Spleen (tissue), 11 donors: ENCODE measurements at regions not wholly inside any gene's neighbourhood (a gene's known extent, or its start where the extent isn't known, plus 50 kb on each side); places are given as distances from the start of the nearest gene placed in this dataset.

Experiments used
- DNase-seq: peaks from one replicate; pipeline ENCODE4 v3.0.0-alpha.2; 2020
- H3K27ac ChIP-seq, 8 donors: fragments of 200-600 bp; sonication (generic) in 7 of 8; 1 replicate in 4 of 8; 2 replicates in 4 of 8; pipeline versions ENCODE4 v1.5.0 to v1.8.0; 2016 to 2021; ENCODE audit warnings: inconsistent platforms in 4 of 8, mild to moderate bottlenecking in 4 of 8, moderate library complexity in 1 of 8
- H3K27me3 ChIP-seq, 7 donors: fragments of 200-600 bp; sonication (generic) in 6 of 7; replicated peaks in 1 of 7; 1 replicate in 4 of 7; 2 replicates in 3 of 7; pipeline versions ENCODE4 v1.5.0 to v1.8.0; 2016 to 2021; ENCODE audit warnings: inconsistent platforms in 3 of 7, mild to moderate bottlenecking in 1 of 7
- H3K36me3 ChIP-seq, 6 donors: fragments of 200-600 bp; sonication (generic) in 5 of 6; 1 replicate in 4 of 6; 2 replicates in 2 of 6; pipeline versions ENCODE4 v1.5.0 to v1.8.0; 2016 to 2021; ENCODE audit warnings: inconsistent platforms in 2 of 6
- H3K4me1 ChIP-seq, 6 donors: fragments of 200-600 bp; sonication (generic) in 5 of 6; 1 replicate in 3 of 6; 2 replicates in 3 of 6; pipeline versions ENCODE4 v1.5.0 to v1.8.0; 2016 to 2021; ENCODE audit warnings: inconsistent platforms in 3 of 6
- H3K4me3 ChIP-seq, 8 donors: fragments of 200-600 bp; sonication (generic) in 7 of 8; 1 replicate in 4 of 8; 2 replicates in 4 of 8; pipeline versions ENCODE4 v1.5.0 to v1.8.0; 2016 to 2021; ENCODE audit warnings: inconsistent platforms in 4 of 8, mild to moderate bottlenecking in 4 of 8, moderate library complexity in 2 of 8
- H3K9me3 ChIP-seq, 8 donors: fragments of 200-600 bp; sonication (generic) in 7 of 8; 1 replicate in 4 of 8; 2 replicates in 4 of 8; pipeline versions ENCODE4 v1.5.0 to v1.8.0; 2016 to 2021; ENCODE audit warnings: inconsistent platforms in 4 of 8
- POLR2A ChIP-seq, 3 donors: fragments of 450-650 bp; IDR thresholded peaks; one replicate each; pipeline ENCODE4 v1.5.1; 2017; ENCODE audit warnings: antibody characterized with exemption in 3 of 3, mild to moderate bottlenecking in 1 of 3
- POLR2AphosphoS5 ChIP-seq, 3 donors: sonication (generic); formaldehyde crosslinking; IDR thresholded peaks; one replicate each; pipeline ENCODE4 v1.5.1; 2017; ENCODE audit warnings: antibody characterized with exemption in 3 of 3
- WGBS, 5 donors: extraction: QIAGEN DNeasy Blood & Tissue Kit in 3 of 5; methylation state at CpG; one replicate each; pipeline versions ENCODE4 v1.1.5 to v1.1.7; 2013 to 2018; 5-methylcytosine and 5-hydroxymethylcytosine counted together
- intact Hi-C: fragments of 100-400 bp; cut with DNase I; formaldehyde crosslinking; loops from one replicate; pipeline ENCODE4 v1.15.0; 2023; ENCODE audit warnings: low total_unique reads
- TF ChIP-seq, protein P1 (sequence below), 11 experiments: fragments of 200-600 bp in 7 of 11; fragments of 450-650 bp in 4 of 11; sonication (generic) in 4 of 11; IDR thresholded peaks in 8 of 11; conservative IDR thresholded peaks in 3 of 11; 1 replicate in 7 of 11; 2 replicates in 4 of 11; pipeline versions ENCODE4 v1.4.0 to v1.8.0; 2016 to 2021; ENCODE audit warnings: antibody characterized with exemption in 11 of 11, inconsistent platforms in 4 of 11, mild to moderate bottlenecking in 1 of 11
- donor health status: healthy with polysubstance abuse.
- donor health status: DM: no; HTN: no; CAD: no; lungs with moderate emphysema.
- donor health status: DM: no; HTN: no; CAD: no.
- donor health status: Bipolar disorder and iron deficiency.
- donor health status: healthy.
- donor health status: DM: no; HTN: no; CAD: no.
- donor health status: DM: yes; HTN: yes; CAD: no.

- intact Hi-C loops = no loop called here
- Histone ChIP-seq H3K27ac (no peak overlapping the region), H3K27me3 (no peaks in the 10 kb centered on the region), H3K4me1 (no peaks in the 10 kb centered on the region), H3K36me3 (no peaks in the 10 kb centered on the region), H3K9me3 (no peaks in the 10 kb centered on the region), H3K4me3 (no peak overlapping the region)
- 55 to 83% (median 62%) methylated on average over 2 of the region's 2 CpGs for WGBS, 5 donors
- TF ChIP-seq POLR2A (IDR thresholded peaks at IDR 0.05) = no peak
- TF ChIP-seq POLR2AphosphoS5 (IDR thresholded peaks at IDR 0.05) = no peak
- TF ChIP-seq, protein P1, sequence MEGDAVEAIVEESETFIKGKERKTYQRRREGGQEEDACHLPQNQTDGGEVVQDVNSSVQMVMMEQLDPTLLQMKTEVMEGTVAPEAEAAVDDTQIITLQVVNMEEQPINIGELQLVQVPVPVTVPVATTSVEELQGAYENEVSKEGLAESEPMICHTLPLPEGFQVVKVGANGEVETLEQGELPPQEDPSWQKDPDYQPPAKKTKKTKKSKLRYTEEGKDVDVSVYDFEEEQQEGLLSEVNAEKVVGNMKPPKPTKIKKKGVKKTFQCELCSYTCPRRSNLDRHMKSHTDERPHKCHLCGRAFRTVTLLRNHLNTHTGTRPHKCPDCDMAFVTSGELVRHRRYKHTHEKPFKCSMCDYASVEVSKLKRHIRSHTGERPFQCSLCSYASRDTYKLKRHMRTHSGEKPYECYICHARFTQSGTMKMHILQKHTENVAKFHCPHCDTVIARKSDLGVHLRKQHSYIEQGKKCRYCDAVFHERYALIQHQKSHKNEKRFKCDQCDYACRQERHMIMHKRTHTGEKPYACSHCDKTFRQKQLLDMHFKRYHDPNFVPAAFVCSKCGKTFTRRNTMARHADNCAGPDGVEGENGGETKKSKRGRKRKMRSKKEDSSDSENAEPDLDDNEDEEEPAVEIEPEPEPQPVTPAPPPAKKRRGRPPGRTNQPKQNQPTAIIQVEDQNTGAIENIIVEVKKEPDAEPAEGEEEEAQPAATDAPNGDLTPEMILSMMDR (IDR thresholded peaks at IDR 0.05 in 8 of 11, conservative IDR thresholded peaks at IDR 0.05 in 3 of 11) = no peak
- no peak for DNase-seq
These were observed 112.3 kb upstream of the SFRP2 start for GRCh38 chr4:153901220-153901619.

- Histone ChIP-seq H3K27me3 (no peaks in the 10 kb centered on the region), H3K9me3 (no peaks in the 10 kb centered on the region), H3K4me3 (no peak overlapping the region), H3K36me3 (no peaks in the 10 kb centered on the region), H3K27ac (no peak overlapping the region), H3K4me1 (no peaks in the 10 kb centered on the region)
- no peak for TF ChIP-seq POLR2AphosphoS5 (IDR thresholded peaks at IDR 0.05)
- TF ChIP-seq, protein P1 (IDR thresholded peaks at IDR 0.05 in 8 of 11, conservative IDR thresholded peaks at IDR 0.05 in 3 of 11) = no peak
- TF ChIP-seq POLR2A (IDR thresholded peaks at IDR 0.05) = no peak
- no peak for DNase-seq
- intact Hi-C loops = no loop called here
- WGBS, 5 donors = 75 to 83% (median 79%) methylated on average over 6 of the region's 6 CpGs
These were observed 111.5 kb upstream of the SFRP2 start for GRCh38 chr4:153900426-153900825.

DNA sequence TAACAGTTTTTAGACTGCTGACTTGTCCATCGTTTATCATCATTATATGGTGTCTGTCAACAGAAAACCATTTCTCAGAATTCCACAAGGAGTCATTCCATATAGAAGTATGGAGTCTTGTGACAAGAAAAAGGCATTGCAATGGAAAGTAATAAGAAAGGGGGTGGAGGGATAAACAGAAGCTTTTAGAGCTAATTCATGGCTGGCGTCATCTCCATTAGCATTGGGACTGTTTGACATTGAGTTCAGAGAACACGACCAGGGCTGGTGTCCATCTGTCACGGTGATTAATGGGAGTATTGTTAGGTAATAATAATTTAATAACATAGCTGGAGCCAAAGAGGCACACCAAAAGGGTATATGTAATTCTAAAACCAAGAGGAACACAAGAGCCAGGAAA lies 101.9 kb upstream of the SFRP2 start:
- DNase-seq = no peak
- Histone ChIP-seq H3K4me1 (no peaks in the 10 kb centered on the region), H3K4me3 (no peak overlapping the region), H3K36me3 (no peaks in the 10 kb centered on the region), H3K27ac (no peak overlapping the region), H3K9me3 (no peaks in the 10 kb centered on the region), H3K27me3 (no peaks in the 10 kb centered on the region)
- intact Hi-C loops = no loop called here
- TF ChIP-seq POLR2AphosphoS5 (IDR thresholded peaks at IDR 0.05) (no peak), POLR2A (IDR thresholded peaks at IDR 0.05) (no peak)
- TF ChIP-seq, protein P1 (IDR thresholded peaks at IDR 0.05 in 8 of 11, conservative IDR thresholded peaks at IDR 0.05 in 3 of 11) = no peak
- WGBS, 5 donors = 66 to 86% (median 77%) methylated on average over 4 of the region's 4 CpGs

DNA sequence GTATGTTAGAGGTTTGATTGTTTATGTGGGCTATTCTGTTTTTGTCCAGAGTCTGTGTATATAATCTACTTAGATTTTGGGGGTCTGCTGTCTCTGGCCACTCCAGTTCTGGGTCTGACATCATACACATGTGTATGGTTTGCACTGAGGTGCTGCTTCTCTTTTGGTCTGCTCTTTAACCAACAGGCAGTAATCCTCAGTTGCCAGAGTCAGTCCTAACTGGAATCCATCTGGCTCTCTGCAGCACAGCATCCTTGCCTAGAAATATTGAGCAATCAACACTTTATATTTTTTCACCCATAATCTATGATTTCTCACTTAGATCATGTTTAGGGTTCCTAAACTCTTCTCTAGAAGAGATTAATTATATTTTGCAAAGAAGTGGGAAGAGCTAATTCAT lies 98.3 kb upstream of the SFRP2 start:
- peaks cover 0 to 8% (median under 1%) of the 10 kb centered on the region in 8 donors for H3K9me3 ChIP-seq
- H3K27ac ChIP-seq = no peak overlapping the region
- intact Hi-C loops = no loop called here
- TF ChIP-seq POLR2AphosphoS5 (IDR thresholded peaks at IDR 0.05) (no peak), POLR2A (IDR thresholded peaks at IDR 0.05) (no peak)
- TF ChIP-seq, protein P1 (IDR thresholded peaks at IDR 0.05 in 8 of 11, conservative IDR thresholded peaks at IDR 0.05 in 3 of 11) = no peak
- H3K27me3 ChIP-seq = no peaks in the 10 kb centered on the region
- H3K4me1 ChIP-seq = no peaks in the 10 kb centered on the region
- no peak overlapping the region for H3K4me3 ChIP-seq
- no peaks in the 10 kb centered on the region for H3K36me3 ChIP-seq
- no peak for DNase-seq
